ENCODE measurements at regions not wholly inside any gene's neighbourhood (a gene's known extent, or its start where the extent isn't known, plus 50 kb on each side); places are given as distances from the start of the nearest gene placed in this dataset.

- Histone ChIP-seq H3K4me2 (ENCODE audit: low read length) (no peak overlapping the region), H3K79me2 (ENCODE audit: control insufficient read depth, insufficient read depth, low read length, poor library complexity) (no peaks in the 10 kb centered on the region), H2BK12ac (ENCODE audit: low read length) (no peak overlapping the region), H3K9ac (ENCODE audit: low read length) (no peak overlapping the region), H3K4me3 (ENCODE audit: low read depth, low read length) (no peak overlapping the region), H2AFZ (ENCODE audit: insufficient read depth, low read length, poor library complexity) (no peak overlapping the region), H4K8ac (ENCODE audit: low read depth, low read length) (no peak overlapping the region), H3K9me3 (ENCODE audit: insufficient read depth, low read depth, low read length) (peaks cover 6% of the 10 kb centered on the region), H3K27me3 (ENCODE audit: insufficient read depth, low read length) (no peaks in the 10 kb centered on the region), H3K36me3 (ENCODE audit: control insufficient read depth in 1 of 2, insufficient read depth in 2 of 2, low read length in 2 of 2) (no peaks in the 10 kb centered on the region), H2BK120ac (ENCODE audit: insufficient read depth, low read length, poor library complexity) (no peak overlapping the region), H3K18ac (ENCODE audit: low read length) (no peak overlapping the region), H3K27ac (ENCODE audit: low read depth, low read length) (no peak overlapping the region), H4K91ac (ENCODE audit: low read depth, low read length) (no peak overlapping the region), H2BK5ac (ENCODE audit: low read depth, low read length, poor library complexity) (no peak overlapping the region), H2AK5ac (ENCODE audit: low read length) (no peak overlapping the region), H4K12ac (ENCODE audit: low read depth, low read length) (no peak overlapping the region), H3K23ac (ENCODE audit: low read length) (no peak overlapping the region), H3K14ac (ENCODE audit: low read length) (no peak overlapping the region), H3K4me1 (ENCODE audit: control insufficient read depth in 1 of 2, insufficient read depth in 2 of 2, low read length in 2 of 2) (peaks cover 4 to 6% of the 10 kb centered on the region in 2 experiments), H3K4ac (ENCODE audit: low read depth, low read length) (no peak overlapping the region), H3K79me1 (ENCODE audit: low read length) (no peaks in the 10 kb centered on the region)
- DNase-seq: no peak
- WGBS (ENCODE audit: extremely low coverage, insufficient coverage, insufficient read length): no CpG with 5 or more reads among the region's 4 CpGs
Measured at GRCh38 chr12:46073321-46073720, 82.9 kb upstream of the SCAF11 start.

DNA sequence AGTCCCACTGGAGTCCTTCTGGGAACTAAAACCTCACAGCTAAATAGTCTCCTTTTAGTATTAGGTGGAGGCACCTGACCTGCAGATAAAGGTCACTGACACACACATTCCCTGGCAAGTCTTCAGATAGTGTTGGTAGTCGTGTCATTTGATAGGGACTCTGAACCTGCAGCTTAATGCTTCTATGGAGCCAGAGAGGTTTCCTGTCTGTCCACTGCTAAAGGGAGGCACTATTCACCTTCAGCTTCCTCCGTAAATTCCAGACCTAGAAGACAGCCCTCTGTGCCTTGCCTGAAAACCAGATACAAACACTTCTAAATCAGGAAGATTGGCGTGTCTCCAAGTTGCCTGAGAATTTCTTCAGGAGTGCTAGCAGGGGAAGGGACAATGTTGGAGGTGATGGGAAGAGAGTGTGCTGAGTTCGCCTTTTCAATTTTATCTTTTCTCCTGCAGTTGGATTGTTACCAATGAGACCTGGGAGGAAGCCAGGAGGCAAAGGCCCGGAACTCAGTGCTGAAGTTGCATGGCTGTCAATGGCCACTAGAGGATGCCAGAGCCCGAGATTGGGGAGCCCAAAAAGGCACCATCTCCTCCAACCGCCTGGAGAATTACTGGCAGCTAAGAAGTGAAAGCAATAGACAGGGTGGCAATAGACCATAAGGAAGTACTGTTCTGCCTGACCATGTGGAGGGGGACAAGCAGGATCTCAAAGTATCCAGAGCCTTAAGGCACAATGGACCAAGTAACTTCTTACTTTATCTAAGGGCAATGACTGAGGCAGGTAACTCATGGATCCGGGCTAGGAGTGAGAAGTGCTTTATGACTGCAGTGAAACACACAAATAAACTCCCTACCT, 81.6 kb upstream of the SCAF11 start:
- no CpG with 5 or more reads among the region's 8 CpGs for WGBS (ENCODE audit: extremely low coverage, insufficient coverage, insufficient read length)
- peak; percentile 49 to 75 for DNase-seq
- Histone ChIP-seq H4K91ac (ENCODE audit: low read depth, low read length) (peak overlapping the region; percentile 16), H2AFZ (ENCODE audit: insufficient read depth, low read length, poor library complexity) (peak overlapping the region; percentile 40), H4K12ac (ENCODE audit: low read depth, low read length) (no peak overlapping the region), H3K4ac (ENCODE audit: low read depth, low read length) (no peak overlapping the region), H3K9ac (ENCODE audit: low read length) (no peak overlapping the region), H3K4me2 (ENCODE audit: low read length) (no peak overlapping the region), H3K23ac (ENCODE audit: low read length) (no peak overlapping the region), H3K14ac (ENCODE audit: low read length) (no peak overlapping the region), H3K36me3 (ENCODE audit: control insufficient read depth in 1 of 2, insufficient read depth in 2 of 2, low read length in 2 of 2) (no peaks in the 10 kb centered on the region), H2BK5ac (ENCODE audit: low read depth, low read length, poor library complexity) (no peak overlapping the region), H2BK12ac (ENCODE audit: low read length) (no peak overlapping the region), H2BK120ac (ENCODE audit: insufficient read depth, low read length, poor library complexity) (no peak overlapping the region), H3K79me1 (ENCODE audit: low read length) (no peaks in the 10 kb centered on the region), H3K27me3 (ENCODE audit: insufficient read depth, low read length) (no peaks in the 10 kb centered on the region), H2AK5ac (ENCODE audit: low read length) (no peak overlapping the region), H4K8ac (ENCODE audit: low read depth, low read length) (peak overlapping the region; percentile 22), H3K18ac (ENCODE audit: low read length) (no peak overlapping the region), H3K4me1 (ENCODE audit: control insufficient read depth in 1 of 2, insufficient read depth in 2 of 2, low read length in 2 of 2) (peaks cover 4 to 6% of the 10 kb centered on the region in 2 experiments), H3K27ac (ENCODE audit: low read depth, low read length) (no peak overlapping the region), H3K79me2 (ENCODE audit: control insufficient read depth, insufficient read depth, low read length, poor library complexity) (no peaks in the 10 kb centered on the region), H3K4me3 (ENCODE audit: low read depth, low read length) (no peak overlapping the region), H3K9me3 (ENCODE audit: insufficient read depth, low read depth, low read length) (no peaks in the 10 kb centered on the region)

GRCh38 chr12:46071335-46071734, 81.0 kb upstream of the SCAF11 start:
- H2BK5ac ChIP-seq (ENCODE audit: low read depth, low read length, poor library complexity): no peak overlapping the region
- no CpG with 5 or more reads among the region's 5 CpGs for WGBS (ENCODE audit: extremely low coverage, insufficient coverage, insufficient read length)
- H2BK120ac ChIP-seq (ENCODE audit: insufficient read depth, low read length, poor library complexity): no peak overlapping the region
- no peaks in the 10 kb centered on the region for H3K79me1 ChIP-seq (ENCODE audit: low read length)
- H4K8ac ChIP-seq (ENCODE audit: low read depth, low read length): peak overlapping the region; percentile 25
- H3K79me2 ChIP-seq (ENCODE audit: control insufficient read depth, insufficient read depth, low read length, poor library complexity): no peaks in the 10 kb centered on the region
- no peak overlapping the region for H3K4me3 ChIP-seq (ENCODE audit: low read depth, low read length)
- H3K18ac ChIP-seq (ENCODE audit: low read length): no peak overlapping the region
- no peaks in the 10 kb centered on the region for H3K9me3 ChIP-seq (ENCODE audit: insufficient read depth, low read depth, low read length)
- no peak overlapping the region for H2BK12ac ChIP-seq (ENCODE audit: low read length)
- H3K23ac ChIP-seq (ENCODE audit: low read length): no peak overlapping the region
- H3K4ac ChIP-seq (ENCODE audit: low read depth, low read length): no peak overlapping the region
- H3K9ac ChIP-seq (ENCODE audit: low read length): no peak overlapping the region
- H3K27me3 ChIP-seq (ENCODE audit: insufficient read depth, low read length): no peaks in the 10 kb centered on the region
- no peak overlapping the region for H3K27ac ChIP-seq (ENCODE audit: low read depth, low read length)
- H2AFZ ChIP-seq (ENCODE audit: insufficient read depth, low read length, poor library complexity): no peak overlapping the region
- peaks cover 4 to 6% of the 10 kb centered on the region in 2 experiments for H3K4me1 ChIP-seq (ENCODE audit: control insufficient read depth in 1 of 2, insufficient read depth in 2 of 2, low read length in 2 of 2)
- H3K36me3 ChIP-seq (ENCODE audit: control insufficient read depth in 1 of 2, insufficient read depth in 2 of 2, low read length in 2 of 2): no peaks in the 10 kb centered on the region
- H4K91ac ChIP-seq (ENCODE audit: low read depth, low read length): no peak overlapping the region
- no peak overlapping the region for H4K12ac ChIP-seq (ENCODE audit: low read depth, low read length)
- no peak overlapping the region for H2AK5ac ChIP-seq (ENCODE audit: low read length)
- DNase-seq: no peak
- H3K4me2 ChIP-seq (ENCODE audit: low read length): no peak overlapping the region
- no peak overlapping the region for H3K14ac ChIP-seq (ENCODE audit: low read length)

DNA sequence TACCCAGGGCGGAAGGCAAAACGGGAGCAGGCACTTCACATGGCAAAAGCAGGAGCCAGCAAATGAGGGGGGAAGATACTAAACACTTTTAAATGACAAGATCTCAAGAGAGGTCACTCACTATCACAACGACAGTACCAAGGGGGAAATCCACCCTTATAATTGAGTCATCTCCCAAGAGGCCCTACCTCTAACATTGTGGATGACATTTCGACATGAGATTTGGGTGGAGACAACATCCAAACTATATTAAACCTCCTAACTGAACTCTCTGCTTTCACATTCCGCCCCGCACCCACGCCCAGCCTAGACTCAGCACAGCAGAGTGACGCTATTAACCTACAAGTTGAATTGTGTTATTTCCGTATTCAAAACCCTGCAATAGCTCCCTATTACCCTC, 76.7 kb upstream of the SCAF11 start:
- no peak overlapping the region for H3K14ac ChIP-seq (ENCODE audit: low read length)
- H3K79me2 ChIP-seq (ENCODE audit: control insufficient read depth, insufficient read depth, low read length, poor library complexity): no peaks in the 10 kb centered on the region
- no peak overlapping the region for H2BK120ac ChIP-seq (ENCODE audit: insufficient read depth, low read length, poor library complexity)
- no peak overlapping the region for H3K27ac ChIP-seq (ENCODE audit: low read depth, low read length)
- H3K23ac ChIP-seq (ENCODE audit: low read length): no peak overlapping the region
- no peak overlapping the region for H2BK5ac ChIP-seq (ENCODE audit: low read depth, low read length, poor library complexity)
- no CpG with 5 or more reads among the region's 9 CpGs for WGBS (ENCODE audit: extremely low coverage, insufficient coverage, insufficient read length)
- H3K4me2 ChIP-seq (ENCODE audit: low read length): no peak overlapping the region
- no peak for DNase-seq
- no peaks in the 10 kb centered on the region for H3K36me3 ChIP-seq (ENCODE audit: control insufficient read depth in 1 of 2, insufficient read depth in 2 of 2, low read length in 2 of 2)
- H3K27me3 ChIP-seq (ENCODE audit: insufficient read depth, low read length): no peaks in the 10 kb centered on the region
- H2AK5ac ChIP-seq (ENCODE audit: low read length): no peak overlapping the region
- no peak overlapping the region for H4K8ac ChIP-seq (ENCODE audit: low read depth, low read length)
- H2AFZ ChIP-seq (ENCODE audit: insufficient read depth, low read length, poor library complexity): no peak overlapping the region
- H2BK12ac ChIP-seq (ENCODE audit: low read length): no peak overlapping the region
- H4K12ac ChIP-seq (ENCODE audit: low read depth, low read length): no peak overlapping the region
- H3K79me1 ChIP-seq (ENCODE audit: low read length): no peaks in the 10 kb centered on the region
- no peak overlapping the region for H4K91ac ChIP-seq (ENCODE audit: low read depth, low read length)
- H3K4me3 ChIP-seq (ENCODE audit: low read depth, low read length): no peak overlapping the region
- no peaks in the 10 kb centered on the region for H3K9me3 ChIP-seq (ENCODE audit: insufficient read depth, low read depth, low read length)
- H3K18ac ChIP-seq (ENCODE audit: low read length): no peak overlapping the region
- H3K9ac ChIP-seq (ENCODE audit: low read length): no peak overlapping the region
- H3K4ac ChIP-seq (ENCODE audit: low read depth, low read length): no peak overlapping the region
- H3K4me1 ChIP-seq (ENCODE audit: control insufficient read depth in 1 of 2, insufficient read depth in 2 of 2, low read length in 2 of 2): peaks cover 4 to 6% of the 10 kb centered on the region in 2 experiments

All from trophoblast cell (in vitro differentiated cells and primary cell).